DOHH2 (cell line): ENCODE measurements at regions not wholly inside any gene's neighbourhood (a gene's known extent, or its start where the extent isn't known, plus 50 kb on each side); places are given as distances from the start of the nearest gene placed in this dataset.

Source experiments
- H3F3A ChIP-seq: fragments of 200-600 bp; sonication (generic), shearing (Covaris generic); 2 replicates; pipeline ENCODE4 v1.6.0; 2016; ENCODE audit warnings: antibody characterized with exemption, mild to moderate bottlenecking; ENCODE audit not compliant: control insufficient read depth, insufficient read depth
- H3K27ac ChIP-seq: fragments of 200-600 bp; sonication (generic); 2 replicates; pipeline ENCODE4 v1.5.1; 2014; ENCODE audit warnings: low read depth, mild to moderate bottlenecking, low read length, moderate library complexity
- H3K27me3 ChIP-seq: fragments of 200-600 bp; sonication (generic); 2 replicates; pipeline ENCODE4 v1.6.1; 2014; ENCODE audit warnings: mild to moderate bottlenecking, low read length, mixed read lengths; ENCODE audit not compliant: control insufficient read depth
- H3K36me3 ChIP-seq: fragments of 200-600 bp; sonication (generic); 2 replicates; pipeline ENCODE4 v1.6.1; 2014; ENCODE audit warnings: mild to moderate bottlenecking, low read length, moderate library complexity, mixed read lengths; ENCODE audit not compliant: control insufficient read depth
- H3K4me1 ChIP-seq: fragments of 200-600 bp; sonication (generic); 2 replicates; pipeline ENCODE4 v1.6.1; 2014; ENCODE audit warnings: mild to moderate bottlenecking, low read length, mixed read lengths; ENCODE audit not compliant: control insufficient read depth
- H3K4me2 ChIP-seq: fragments of 200-600 bp; sonication (generic); 2 replicates; pipeline ENCODE4 v1.6.0; 2014; ENCODE audit warnings: mild to moderate bottlenecking, low read length, moderate library complexity
- H3K4me3 ChIP-seq: fragments of 200-600 bp; sonication (generic); 2 replicates; pipeline ENCODE4 v1.5.1; 2014; ENCODE audit warnings: mild to moderate bottlenecking, low read length, mixed read lengths
- H3K79me2 ChIP-seq: fragments of 200-600 bp; sonication (generic); 2 replicates; pipeline ENCODE4 v1.6.1; 2014; ENCODE audit warnings: mild to moderate bottlenecking, low read length, mixed read lengths; ENCODE audit not compliant: control insufficient read depth
- H3K9me2 ChIP-seq: fragments of 200-600 bp; sonication (generic); replicated peaks from 2 replicates; pipeline ENCODE4 v1.6.1; 2014; ENCODE audit warnings: mild to moderate bottlenecking, low read length, mixed read lengths; ENCODE audit not compliant: control insufficient read depth
- H3K9me3 ChIP-seq: fragments of 200-600 bp; sonication (generic); 2 replicates; pipeline ENCODE4 v1.6.1; 2014; ENCODE audit warnings: antibody characterized with exemption, low read length, mixed read lengths; ENCODE audit not compliant: control insufficient read depth, insufficient read depth
- H4K20me1 ChIP-seq: fragments of 200-600 bp; sonication (generic); 2 replicates; pipeline ENCODE4 v1.6.0; 2014; ENCODE audit warnings: low read depth, mild to moderate bottlenecking, antibody characterized with exemption, low read length, moderate library complexity; ENCODE audit not compliant: control insufficient read depth, insufficient read depth
- EZH2phosphoT487 ChIP-seq: fragments of 200-600 bp; sonication (generic); IDR thresholded peaks from 2 replicates; pipeline ENCODE4 v1.6.1; 2017; ENCODE audit warnings: borderline replicate concordance, mild to moderate bottlenecking, antibody characterized with exemption, low read length, moderate library complexity, mixed read lengths
- TF ChIP-seq, protein P1 (sequence below): fragments of 200-600 bp; sonication (generic); IDR thresholded peaks from one replicate; pipeline ENCODE4 v1.5.1; 2014; ENCODE audit warnings: antibody characterized with exemption, mild to moderate bottlenecking, low read depth, low read length; ENCODE audit not compliant: poor library complexity, severe bottlenecking

DNA sequence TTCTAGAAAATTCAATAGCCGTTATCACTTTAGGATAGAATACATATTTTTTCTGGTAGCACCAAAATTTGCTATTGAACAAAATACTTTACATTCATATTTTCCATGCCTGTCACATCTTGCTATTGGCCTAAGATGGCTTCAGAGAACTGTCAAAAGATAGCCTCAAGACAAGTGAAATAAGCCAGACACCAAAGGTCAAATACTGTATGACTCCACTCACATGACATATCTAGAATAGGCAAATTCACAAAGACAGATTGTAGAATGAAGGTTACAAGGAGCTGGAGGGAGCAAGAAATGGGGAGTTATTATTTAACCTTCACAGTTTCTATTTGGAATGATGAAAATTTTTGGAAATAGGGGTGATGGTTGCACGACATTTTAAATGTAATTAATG, 223.7 kb upstream of the ZC3H12C start:
- H3K9me2 ChIP-seq = no peaks in the 10 kb centered on the region
- no peaks in the 10 kb centered on the region for H3K4me1 ChIP-seq
- TF ChIP-seq, protein P1, sequence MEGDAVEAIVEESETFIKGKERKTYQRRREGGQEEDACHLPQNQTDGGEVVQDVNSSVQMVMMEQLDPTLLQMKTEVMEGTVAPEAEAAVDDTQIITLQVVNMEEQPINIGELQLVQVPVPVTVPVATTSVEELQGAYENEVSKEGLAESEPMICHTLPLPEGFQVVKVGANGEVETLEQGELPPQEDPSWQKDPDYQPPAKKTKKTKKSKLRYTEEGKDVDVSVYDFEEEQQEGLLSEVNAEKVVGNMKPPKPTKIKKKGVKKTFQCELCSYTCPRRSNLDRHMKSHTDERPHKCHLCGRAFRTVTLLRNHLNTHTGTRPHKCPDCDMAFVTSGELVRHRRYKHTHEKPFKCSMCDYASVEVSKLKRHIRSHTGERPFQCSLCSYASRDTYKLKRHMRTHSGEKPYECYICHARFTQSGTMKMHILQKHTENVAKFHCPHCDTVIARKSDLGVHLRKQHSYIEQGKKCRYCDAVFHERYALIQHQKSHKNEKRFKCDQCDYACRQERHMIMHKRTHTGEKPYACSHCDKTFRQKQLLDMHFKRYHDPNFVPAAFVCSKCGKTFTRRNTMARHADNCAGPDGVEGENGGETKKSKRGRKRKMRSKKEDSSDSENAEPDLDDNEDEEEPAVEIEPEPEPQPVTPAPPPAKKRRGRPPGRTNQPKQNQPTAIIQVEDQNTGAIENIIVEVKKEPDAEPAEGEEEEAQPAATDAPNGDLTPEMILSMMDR = no peak
- no peak for TF ChIP-seq EZH2phosphoT487
- H3K4me2 ChIP-seq = no peak overlapping the region
- no peaks in the 10 kb centered on the region for H3K79me2 ChIP-seq
- no peaks in the 10 kb centered on the region for H3F3A ChIP-seq
- no peaks in the 10 kb centered on the region for H3K9me3 ChIP-seq
- H3K36me3 ChIP-seq = no peaks in the 10 kb centered on the region
- H3K27me3 ChIP-seq = no peaks in the 10 kb centered on the region; the same call in 1 of the 2 replicates
- H3K4me3 ChIP-seq = no peak overlapping the region
- no peaks in the 10 kb centered on the region for H4K20me1 ChIP-seq
- no peak overlapping the region for H3K27ac ChIP-seq

DNA sequence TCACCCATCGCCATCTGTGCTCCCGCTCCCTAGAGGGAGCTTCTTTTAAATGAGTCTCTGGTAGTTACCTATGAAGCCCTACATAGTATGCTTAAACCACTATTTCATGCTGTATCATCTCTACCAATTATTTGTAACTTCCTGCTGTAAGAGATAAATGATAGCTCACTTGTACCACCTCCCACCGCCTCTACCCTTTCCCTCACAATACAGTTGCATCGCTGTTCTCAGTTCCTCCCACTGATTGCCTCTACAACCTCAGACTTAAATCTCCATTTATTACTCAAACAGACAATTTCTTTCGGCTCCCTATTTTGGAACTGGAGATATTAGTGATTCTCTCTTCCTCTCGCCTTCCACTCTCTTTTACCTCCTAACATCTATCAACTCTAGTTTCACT, 222.9 kb upstream of the ZC3H12C start:
- H3F3A ChIP-seq = no peaks in the 10 kb centered on the region
- H3K27ac ChIP-seq = no peak overlapping the region
- no peaks in the 10 kb centered on the region for H3K9me3 ChIP-seq
- H3K4me1 ChIP-seq = no peaks in the 10 kb centered on the region
- H4K20me1 ChIP-seq = no peaks in the 10 kb centered on the region
- H3K27me3 ChIP-seq = no peaks in the 10 kb centered on the region; the same call in 1 of the 2 replicates
- H3K4me3 ChIP-seq = no peak overlapping the region
- H3K79me2 ChIP-seq = no peaks in the 10 kb centered on the region
- no peaks in the 10 kb centered on the region for H3K36me3 ChIP-seq
- TF ChIP-seq, protein P1 = no peak
- no peak for TF ChIP-seq EZH2phosphoT487
- H3K9me2 ChIP-seq = no peaks in the 10 kb centered on the region
- H3K4me2 ChIP-seq = no peak overlapping the region

DNA sequence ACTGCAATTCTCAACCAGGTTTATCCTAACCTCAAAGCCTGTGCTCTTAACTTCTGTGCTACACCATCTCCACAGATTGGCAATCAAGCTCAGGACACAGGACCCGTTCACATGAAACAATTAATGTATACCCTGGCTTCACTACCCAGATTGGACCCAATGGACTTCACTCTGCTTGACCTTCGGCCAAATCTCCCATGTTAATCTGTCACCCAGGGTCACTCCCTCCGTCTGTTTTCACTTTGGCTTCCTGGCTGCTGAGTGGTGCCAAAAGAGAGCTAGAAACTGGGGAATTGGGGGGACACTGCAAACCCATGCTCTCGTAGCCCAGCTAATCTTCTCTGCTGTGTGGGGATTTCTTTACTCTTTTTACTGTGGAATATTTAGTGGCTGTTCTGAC, 216.1 kb upstream of the ZC3H12C start:
- Histone ChIP-seq H3K9me2 (no peaks in the 10 kb centered on the region), H3F3A (no peaks in the 10 kb centered on the region), H3K27me3 (no peaks in the 10 kb centered on the region), H3K4me3 (no peak overlapping the region), H3K27ac (no peak overlapping the region), H3K36me3 (no peaks in the 10 kb centered on the region), H4K20me1 (no peaks in the 10 kb centered on the region), H3K4me1 (no peaks in the 10 kb centered on the region), H3K9me3 (no peaks in the 10 kb centered on the region), H3K79me2 (no peaks in the 10 kb centered on the region), H3K4me2 (no peak overlapping the region)
- no peak for TF ChIP-seq EZH2phosphoT487
- TF ChIP-seq, protein P1 = no peak

DNA sequence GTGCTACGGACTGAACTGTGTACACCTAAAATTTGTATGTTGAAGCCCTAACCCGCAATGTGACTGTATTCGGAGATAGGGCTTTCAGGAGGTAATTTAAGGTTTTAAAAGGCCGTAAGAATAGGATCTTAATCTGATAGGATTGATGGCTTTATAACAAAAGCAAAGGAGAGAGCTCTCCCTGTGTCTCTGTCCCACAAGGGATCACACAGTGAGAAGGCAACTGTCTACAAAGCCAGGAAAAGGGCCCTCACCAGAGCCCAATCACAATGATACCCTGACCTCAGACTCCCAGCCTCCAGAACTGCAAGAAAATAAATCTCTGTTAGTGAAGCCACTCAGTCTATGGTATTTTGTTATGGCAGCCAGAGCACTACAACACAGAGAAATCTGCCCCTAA, 208.7 kb upstream of the ZC3H12C start:
- H3K4me1 ChIP-seq = no peaks in the 10 kb centered on the region
- H3K27me3 ChIP-seq = no peaks in the 10 kb centered on the region
- H3K27ac ChIP-seq = no peak overlapping the region
- no peak overlapping the region for H3K4me2 ChIP-seq
- TF ChIP-seq, protein P1 = no peak
- no peak for TF ChIP-seq EZH2phosphoT487
- no peaks in the 10 kb centered on the region for H3K36me3 ChIP-seq
- no peak overlapping the region for H3K4me3 ChIP-seq
- no peaks in the 10 kb centered on the region; the same call in 1 of the 2 replicates for H3K9me2 ChIP-seq
- no peaks in the 10 kb centered on the region for H3K79me2 ChIP-seq
- no peaks in the 10 kb centered on the region for H3K9me3 ChIP-seq
- H3F3A ChIP-seq = no peaks in the 10 kb centered on the region
- H4K20me1 ChIP-seq = no peaks in the 10 kb centered on the region
